DMS79 (cell line): ENCODE measurements at regions not wholly inside any gene's neighbourhood (a gene's known extent, or its start where the extent isn't known, plus 50 kb on each side); places are given as distances from the start of the nearest gene placed in this dataset.
"Not testable (repeated sequence)": the region's sequence is repeated elsewhere in the genome, so short reads cannot be mapped to it uniquely, and the experiment has no call there.

Source experiments
- DNase-seq: peaks from one replicate; lab custom pipeline; 2025; lab: John Stamatoyannopoulos, UW

DNA sequence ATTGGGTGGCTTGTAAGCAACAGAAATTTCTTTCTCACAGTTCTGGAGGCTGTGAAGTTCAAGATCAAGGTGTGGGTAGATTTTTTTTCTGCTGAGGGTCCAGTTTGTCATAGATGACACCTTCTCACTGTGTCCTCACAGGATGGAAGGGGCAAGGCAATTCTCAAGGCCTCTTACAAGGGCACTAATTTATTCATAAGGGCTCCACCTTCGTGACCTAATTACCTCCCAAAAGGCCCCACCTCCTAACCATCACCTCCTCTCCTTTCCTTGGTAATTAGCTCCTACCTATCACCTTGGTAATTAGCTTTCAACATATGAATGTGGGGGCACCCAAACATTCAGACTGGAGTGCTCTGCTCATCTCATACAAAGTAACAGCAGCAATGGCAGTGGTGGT, 92.3 kb upstream of the CD44 start:
- DNase-seq: no peak

DNA sequence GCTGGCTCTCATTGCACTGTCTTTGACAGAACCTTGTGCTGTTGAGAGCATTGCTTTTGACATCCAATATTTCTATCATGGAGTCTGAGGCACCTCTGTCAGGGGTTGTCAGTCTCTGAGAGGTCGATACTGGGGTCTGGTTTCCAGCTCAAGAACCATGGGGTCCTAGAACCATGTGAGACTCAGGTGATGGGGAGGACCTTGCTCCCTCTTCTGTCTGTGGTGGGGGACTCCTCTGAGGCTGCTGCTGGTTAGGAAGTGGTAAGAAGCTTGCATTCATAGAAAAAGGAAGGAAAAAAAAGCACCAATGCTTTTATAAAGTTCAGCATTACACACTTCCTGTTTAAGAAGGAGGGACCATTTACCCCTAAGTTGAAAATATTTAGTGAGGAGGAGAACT, 91.8 kb upstream of the CD44 start:
- no peak for DNase-seq

DNA sequence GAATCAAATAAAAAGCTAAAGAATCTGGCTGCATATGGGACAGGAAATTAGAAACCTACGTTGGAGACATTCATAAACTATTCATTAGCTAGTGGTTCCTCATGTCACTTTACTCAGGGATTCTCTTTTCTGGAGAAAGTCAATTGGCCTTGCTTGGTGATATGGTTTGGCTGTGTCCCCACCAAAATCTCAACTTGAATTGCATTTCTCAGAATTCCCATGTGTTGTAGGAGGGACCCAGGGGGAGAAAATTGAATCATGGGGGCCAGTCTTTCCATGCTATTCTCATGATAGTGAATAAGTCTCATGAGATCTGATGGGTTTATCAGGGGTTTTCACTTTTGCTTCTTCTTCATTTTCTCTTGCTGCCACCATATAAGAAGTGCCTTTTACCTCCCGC, 91.2 kb upstream of the CD44 start:
- no peak for DNase-seq

GRCh38 chr11:35048346-35048745, 90.6 kb upstream of the CD44 start:
- not testable (repeated sequence) for DNase-seq

DNA sequence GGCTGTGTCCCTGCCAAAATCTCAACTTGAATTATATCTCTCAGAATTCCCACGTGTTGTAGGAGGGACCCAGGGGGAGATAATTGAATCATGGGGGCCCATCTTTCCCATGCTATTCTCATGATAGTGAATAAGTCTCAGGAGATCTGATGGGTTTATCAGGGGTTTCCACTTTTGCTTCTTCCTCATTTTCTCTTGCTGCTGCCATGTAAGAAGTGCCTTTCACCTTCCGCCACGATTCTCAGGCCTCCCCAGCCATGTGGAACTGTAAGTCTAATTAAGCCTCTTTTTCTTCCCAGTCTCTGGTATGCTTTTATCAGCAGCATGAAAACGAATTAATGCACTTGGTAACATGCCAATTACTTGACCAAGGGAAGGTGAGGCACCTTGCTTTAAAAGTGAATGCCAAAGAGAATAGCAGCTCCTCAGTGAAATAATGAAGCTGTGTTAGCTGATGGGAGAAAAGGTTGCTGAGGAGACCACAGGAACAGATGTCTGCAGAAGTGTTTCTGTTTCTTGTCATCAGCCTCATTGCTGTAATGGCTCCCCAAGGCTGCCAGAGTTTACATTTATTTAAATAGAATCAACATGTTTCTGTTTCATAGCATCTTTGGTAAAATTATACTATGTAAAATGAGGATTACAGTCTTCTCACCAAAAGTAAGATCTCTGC, 89.0 kb upstream of the CD44 start:
- no peak for DNase-seq

DNA sequence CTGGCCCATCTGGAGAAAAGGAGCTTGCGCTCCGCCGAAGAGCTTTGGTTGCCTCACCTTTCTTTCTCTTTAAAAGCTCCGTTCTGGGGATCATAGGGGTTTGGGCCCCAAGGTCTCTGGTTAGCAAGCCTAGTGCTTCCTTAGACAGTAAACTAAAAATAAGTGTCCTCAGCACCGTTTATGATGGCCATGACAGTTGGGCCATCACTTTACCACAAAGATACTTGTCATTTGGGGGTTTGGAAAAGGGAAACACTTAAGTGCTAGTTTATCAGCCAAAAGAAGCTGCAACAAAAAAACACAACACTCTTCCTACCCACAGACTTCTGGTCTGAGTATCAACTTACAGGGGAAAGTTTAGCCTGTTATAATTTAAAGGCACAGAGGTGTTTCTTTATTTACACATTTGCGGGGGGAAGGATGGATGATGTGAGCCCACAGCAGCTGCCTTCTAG, 88.4 kb upstream of the CD44 start:
- DNase-seq: no peak

DNA sequence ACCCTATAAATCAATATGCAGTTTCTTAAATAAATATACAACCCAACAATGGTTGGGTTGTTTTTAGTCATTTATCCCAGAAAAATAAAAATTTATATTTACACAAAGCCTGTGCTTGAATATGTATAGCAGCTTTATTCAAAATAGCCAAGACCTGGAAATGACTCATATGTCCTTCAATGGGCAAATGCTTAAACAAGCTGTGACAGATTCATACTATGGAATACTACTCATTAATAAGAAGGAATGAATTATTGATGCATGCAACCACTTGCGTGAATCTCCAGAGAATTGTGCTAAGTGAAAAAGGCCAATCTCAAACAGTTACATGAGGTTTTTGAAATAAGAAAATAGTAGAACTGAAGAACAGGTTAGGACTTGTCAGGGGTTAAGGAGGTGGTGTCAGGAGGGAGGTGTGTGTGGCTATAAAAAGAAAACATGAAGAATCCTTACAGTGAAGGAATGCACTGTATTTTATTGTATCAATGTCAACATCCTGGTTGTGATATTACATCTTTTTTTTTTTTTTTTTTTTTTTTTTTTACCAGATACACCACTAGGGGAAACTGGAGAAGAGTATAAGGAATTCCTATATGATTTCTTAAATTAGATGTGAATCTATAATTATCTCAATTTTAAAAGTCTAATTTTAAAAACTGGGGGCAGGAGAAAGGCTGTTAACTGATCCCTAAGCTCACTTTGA, 82.4 kb upstream of the CD44 start:
- no peak for DNase-seq

DNA sequence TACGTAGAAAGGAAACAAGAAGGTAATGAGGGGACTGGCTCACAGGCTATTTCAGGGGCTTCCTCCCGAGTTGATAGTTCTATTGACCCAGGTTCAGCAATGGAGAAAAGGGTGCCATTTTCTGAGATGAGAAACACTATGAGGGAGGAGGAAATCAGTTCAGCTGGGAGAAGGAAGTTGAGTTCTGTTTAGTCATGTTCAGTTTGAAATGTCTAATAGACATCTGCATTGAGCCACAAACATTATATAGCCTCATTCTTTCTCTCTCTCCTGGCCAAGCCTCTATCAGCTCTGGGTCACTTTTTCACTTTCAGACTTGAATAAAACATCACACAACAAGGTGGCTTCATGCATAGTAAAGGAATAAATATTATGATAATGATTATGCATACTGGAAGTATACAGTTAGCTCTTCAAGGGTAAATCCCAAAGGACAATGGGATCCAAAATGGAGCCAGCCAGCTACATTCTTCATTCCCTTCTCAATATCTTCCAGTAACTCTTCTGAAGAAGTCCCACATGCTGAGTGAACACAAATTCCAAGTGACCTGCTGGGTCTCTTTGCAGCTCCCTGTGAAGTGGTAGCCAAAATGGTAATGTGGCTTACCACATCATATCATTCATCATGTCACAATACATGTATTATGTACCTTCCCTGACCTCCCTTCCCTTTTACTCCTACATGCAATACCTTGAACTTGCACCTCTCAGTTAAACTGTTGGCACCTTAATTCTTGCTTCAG, 80.9 kb upstream of the CD44 start:
- no peak for DNase-seq

DNA sequence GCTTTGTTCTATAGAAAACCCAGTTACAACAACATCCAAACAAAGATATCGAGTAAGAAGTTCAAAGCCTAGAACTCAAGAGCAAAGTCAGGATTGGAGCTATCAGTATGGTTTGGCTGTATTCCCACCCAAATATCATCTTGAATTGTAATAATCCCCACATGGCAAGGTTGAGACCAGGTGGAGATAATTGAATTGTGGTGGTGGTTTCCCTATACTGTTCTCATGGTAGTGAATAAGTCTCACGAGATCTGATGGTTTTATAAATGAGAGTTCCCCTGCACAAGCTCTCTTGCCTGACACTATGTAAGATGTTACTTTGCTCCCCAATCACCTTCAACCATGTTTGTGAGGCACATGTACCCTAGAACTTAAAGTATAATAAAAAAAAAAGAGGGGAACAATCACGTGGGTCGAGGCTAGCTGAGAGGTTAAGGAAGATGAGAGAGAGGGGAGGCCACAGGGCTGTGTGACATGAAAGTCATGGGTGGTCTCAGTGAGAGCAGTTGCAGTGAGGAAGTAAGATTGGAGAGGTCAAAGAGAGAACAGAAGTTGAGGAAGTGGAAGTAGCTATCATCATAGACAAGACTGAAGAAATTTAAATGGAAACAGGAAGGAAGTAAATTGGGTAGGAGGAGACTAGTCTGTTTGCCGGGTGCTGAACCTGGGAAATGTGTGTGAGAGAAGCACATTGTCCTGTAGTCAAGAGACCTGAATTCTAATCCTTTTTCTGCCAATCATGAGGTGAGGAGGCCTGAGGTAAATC, 80.1 kb upstream of the CD44 start:
- no peak for DNase-seq

DNA sequence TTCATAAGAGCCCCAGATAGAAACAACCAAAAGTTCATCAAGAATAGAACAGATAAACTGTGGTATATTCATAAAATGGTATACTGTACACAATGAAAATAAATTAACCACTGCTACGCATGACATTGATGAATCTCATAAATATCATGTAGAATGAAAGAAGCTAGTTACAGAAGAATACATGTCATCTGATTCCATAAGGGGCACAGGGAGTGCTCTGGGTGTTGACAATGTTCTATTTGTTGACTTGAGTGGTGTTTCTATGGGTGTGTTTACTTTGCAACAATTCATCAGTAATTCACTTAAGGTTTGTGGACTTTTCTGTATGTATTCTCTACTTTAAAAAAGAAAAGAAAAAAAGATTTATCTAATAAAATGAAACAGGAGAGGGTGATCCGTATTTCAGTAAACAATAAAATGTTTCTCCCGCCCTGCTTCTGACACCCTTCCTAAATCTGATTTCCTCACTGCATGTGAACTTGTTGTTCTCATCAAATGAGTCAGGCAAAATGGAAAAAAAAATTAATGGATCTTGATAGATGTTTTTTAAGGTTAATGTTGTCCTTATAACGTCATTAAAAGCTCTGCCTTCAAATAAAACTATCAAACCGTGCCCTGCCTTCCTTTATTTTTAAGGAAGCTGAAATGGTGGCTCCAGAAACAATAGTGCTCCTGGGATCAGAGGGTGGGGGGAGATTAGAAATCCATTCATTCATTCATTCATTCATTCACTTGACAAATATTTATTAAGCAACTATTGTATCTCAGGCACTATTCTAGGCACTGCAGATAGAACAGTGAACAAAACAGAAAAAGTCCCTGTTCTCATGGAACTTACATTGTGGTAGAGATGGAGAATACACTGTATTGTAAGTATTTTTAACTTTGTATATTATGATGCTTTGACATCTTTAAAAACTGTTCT, 77.2 kb upstream of the CD44 start:
- DNase-seq: no peak

DNA sequence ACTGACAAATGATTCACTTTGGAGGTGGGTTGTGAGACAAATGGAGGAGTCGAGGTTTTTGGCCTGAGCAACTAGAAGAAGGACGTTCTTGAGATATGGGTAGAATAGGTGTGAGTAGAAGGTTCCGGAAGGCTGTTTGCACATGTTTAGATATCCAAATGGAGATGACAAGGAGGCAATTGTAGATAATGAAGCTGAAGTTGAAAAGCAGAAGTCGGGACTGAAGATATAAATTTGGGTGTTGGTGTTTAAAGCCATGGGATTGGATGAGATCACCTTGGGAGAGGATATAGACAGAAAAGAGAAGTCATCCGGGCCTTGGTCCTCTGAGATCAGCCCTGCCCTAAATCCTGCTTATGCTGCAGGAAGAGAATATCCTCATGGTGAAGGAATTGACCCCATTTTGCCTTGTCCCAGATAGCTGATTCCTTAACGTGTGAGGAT, 75.5 kb upstream of the CD44 start:
- DNase-seq: no peak

DNA sequence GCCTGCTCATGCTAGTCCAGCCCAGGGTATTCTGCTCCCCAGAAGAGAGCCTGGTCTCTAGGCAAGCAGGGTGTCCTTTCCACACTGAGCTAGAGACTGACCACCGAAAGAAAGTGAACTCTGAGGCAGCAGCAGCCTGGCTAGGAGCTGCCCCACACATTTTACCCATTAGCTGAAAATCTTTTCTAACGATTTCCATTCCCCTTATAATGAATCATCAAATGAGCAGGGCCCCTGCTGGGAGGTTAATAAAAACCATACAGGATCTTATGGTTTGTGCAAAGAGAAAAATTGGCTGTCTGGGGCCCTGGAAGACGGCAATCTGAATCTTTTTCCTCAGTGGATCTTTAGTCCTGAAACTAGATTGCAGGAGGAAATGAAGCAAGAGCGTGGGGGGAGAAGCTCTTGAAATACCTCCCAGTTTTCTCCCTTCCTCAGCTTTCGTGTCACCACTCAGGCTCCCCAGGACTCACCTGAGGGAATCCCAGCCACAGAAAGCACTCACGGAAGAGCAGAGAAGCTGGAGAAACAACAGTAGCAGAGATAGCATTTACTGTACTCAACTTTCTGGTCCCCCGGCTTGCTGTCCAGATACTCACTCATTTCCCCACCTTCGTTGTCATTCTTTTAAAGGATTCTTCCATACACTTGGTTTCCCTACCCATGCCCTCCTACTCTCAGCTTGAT, 74.7 kb upstream of the CD44 start:
- DNase-seq: no peak

GRCh38 chr11:35065566-35065965, 73.4 kb upstream of the CD44 start:
- DNase-seq: no peak

DNA sequence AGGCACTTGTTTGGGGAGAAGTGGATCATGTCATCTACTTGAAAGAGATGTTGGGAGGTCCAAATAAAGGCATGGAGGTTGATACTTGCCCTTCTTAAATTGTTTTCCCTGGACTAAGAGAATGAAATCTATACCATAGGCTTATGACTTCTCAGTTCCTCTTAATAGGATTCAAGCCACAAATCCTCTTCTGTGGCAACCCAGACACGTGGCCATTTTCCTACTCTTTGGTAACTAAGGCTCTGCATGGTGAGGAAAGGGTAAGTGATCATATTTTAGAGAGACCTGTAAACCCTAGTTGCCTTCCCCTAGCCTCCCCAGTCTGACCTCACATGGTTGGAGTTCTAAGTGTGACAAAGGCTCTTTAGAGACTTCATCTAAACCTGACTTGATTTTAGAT, 72.9 kb upstream of the CD44 start:
- no peak for DNase-seq

- DNase-seq: no peak
These were observed 72.1 kb upstream of the CD44 start for GRCh38 chr11:35066783-35067423.

GRCh38 chr11:35071722-35072121, 67.2 kb upstream of the CD44 start:
- no peak for DNase-seq

DNA sequence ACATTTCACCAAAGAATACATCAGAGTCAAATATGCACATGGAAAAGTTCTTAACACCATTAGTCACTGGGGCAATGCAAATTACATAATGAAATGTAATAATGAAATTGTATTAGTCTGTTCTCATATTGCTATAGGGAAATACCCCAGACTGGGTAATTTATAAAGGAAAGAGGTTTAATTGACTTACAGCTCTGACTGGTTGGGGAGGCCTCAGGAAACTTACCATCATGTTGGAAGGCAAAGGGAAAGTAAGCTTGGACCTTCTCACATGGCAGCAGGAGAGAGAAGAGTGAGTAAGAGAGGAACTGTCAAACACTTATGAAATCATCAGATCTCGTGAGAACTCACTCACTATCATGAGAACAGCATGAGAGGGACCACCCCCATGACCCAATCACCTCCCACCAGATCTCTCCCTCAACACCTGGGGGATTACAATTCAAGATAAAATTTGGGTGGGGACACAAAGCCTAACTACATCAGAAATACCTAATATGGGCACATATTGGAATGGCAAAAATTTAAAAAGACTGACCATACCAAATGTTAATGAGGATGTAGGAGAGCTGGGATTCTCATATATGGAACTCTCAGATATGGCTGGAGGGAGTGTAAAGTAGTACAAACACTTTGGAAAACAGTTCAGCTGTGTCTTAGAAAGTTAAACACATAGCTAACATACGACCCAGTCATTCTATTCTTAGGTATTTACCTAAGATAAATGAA, 65.1 kb upstream of the CD44 start:
- no peak for DNase-seq

DNA sequence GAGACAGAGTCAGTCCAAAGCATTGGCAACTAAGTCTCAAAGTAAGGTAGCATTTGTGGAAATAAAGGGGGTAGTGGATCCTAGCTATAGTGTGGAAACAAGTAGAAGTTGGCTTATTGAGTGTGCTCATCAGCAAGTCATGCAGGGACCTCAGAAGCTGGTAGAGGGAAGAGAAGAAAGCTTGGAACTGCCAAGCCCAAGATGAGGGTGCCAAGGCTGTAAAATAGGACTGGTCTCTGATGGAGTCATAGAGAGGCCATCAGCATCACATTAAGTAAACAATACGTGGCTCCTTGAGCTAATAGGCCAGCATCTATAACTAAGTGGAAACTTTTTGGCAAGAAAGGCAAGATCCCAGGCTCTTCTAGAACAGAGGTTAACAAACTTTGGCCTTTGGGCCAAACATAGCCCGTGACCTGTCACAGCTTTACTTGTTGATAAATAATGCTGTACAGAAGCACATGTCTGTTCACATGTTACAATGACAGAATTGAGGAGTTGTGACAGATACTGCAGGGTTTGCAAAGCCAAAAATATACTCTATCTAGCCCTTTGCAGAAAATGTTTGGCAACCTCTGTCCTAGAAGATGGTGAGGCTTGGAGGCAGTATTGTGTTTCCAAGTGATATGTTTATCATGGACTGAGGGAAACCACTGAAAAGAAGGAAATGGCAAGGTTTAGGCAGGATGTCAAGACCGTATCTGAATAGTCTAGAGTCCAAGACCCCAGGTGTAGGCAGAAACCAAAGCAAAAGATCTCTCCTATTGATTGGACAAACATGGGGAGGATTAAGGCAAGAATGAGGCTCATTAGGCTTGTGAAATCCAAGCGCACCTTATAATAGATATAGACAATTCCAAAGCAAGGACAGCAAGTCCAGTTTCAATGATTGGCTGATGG, 62.5 kb upstream of the CD44 start:
- no peak for DNase-seq
